ENCODE measurements at regions not wholly inside any gene's neighbourhood (a gene's known extent, or its start where the extent isn't known, plus 50 kb on each side); places are given as distances from the start of the nearest gene placed in this dataset.
"Not testable (repeated sequence)": the region's sequence is repeated elsewhere in the genome, so short reads cannot be mapped to it uniquely, and the experiment has no call there.

DNA sequence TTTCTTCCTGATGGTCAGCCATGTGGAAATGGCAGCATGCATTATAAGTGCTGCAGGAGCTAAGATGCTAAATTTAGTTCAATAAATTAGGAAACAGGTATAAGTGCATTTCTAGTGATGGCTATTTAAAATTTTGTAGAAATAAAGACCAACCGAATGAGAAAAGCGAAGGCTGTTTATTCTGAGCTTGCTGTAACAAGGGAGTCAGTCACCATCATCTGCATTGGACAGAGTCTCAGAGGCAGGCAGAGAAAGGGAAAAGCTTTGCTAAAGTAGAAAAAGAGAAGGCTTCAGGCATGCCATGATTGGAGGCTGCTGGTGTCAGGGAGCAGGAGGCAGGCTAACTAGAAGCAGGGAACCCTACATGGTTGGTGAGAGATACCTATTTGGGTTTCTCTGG is 451.0 kb downstream of the EDEM1 start:
- DNase-seq, result no peak

DNA sequence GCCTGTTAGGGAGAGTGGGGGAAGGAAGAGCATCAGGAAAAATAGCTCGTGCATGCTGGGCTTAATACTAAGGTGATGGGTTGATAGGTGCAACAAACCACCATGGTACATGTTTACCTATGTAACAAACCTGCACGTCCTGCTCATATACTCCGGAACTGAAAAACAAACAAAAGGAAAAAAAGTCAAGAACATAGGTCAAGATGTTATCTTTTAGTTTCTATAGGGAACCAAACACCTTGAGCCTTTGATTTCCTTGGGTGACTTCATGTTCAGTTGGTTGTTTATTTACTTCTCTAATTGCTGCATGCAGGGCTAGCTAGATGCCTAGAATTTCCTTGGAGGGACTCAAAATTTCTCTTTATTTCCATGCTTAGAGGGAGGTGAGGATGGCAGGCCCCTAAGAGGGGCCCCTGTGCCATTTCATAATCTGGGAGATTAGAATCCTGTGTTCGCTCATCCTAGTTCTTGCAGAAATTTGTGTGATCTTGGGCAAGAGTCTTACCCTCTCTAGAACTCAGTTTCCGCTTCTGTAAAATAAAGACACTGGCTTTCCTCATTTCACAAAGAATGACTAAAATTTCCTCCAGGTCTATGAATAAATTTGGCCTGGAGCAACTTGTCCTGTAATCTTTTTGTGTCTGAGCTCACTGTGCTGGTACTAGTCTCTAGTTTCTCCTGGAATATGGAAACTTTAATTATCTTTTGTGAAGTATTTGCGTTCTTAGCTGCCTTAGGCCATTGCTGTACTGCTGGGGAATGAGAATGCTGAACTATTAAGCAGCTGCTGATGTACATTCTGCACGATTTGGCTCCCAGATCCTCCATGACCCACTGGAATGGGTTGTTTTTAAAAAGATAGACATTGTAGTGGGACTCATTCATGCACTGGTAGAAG is 457.5 kb downstream of the EDEM1 start:
- no peak for DNase-seq

DNA sequence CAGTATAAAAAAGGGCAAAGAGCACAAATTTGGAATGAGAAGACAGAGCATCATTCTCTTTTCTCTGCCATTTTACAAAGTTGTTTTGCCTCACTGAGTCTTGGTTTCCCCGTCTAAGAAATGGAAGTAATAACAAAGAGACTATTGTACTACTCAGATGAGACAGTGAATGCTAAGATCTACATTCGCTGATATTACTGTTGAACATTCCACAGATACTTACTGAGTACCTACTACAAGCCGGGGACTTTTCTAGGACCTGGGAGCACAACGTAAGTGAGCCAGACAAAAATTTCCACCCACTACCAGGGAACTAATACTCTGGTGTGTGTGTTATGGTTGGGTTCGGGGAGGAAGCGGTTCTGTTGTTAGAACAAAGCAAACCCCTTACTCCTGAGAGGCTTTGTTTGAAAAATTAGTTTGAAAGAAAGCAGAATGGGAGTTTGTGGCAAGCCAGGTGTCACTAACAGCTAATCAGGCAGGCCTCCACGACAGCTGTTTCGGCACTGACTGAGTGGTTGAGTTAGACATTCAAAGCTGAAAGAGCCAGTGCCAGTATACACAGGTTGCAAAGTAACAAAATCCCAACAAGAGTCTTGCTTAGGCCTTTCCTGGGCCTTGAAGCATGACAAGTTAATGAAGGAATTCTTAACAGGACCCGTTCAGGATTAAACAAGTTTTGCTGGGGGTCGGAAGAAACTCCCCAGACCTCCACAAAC is 458.3 kb downstream of the EDEM1 start:
- no peak for DNase-seq

DNA sequence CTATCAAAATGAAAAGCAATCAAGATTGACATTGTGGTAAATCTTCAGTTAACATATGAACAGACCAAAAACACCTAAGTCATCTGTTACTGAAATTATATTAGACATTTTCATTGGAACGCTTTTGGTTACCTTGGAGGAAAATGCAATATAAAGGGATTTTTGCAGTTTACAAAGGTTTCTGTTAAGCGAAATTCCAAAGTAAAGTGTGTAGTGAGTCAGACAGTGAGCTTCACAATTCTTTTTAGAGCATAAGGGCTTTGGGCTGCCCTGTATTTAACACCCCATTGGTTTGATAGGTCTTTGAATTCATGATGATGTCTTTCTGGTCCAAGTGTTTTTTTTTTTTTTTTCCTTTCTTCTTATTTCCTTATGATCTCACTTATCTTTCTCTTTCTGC is 462.8 kb downstream of the EDEM1 start:
- DNase-seq, result no peak

DNA sequence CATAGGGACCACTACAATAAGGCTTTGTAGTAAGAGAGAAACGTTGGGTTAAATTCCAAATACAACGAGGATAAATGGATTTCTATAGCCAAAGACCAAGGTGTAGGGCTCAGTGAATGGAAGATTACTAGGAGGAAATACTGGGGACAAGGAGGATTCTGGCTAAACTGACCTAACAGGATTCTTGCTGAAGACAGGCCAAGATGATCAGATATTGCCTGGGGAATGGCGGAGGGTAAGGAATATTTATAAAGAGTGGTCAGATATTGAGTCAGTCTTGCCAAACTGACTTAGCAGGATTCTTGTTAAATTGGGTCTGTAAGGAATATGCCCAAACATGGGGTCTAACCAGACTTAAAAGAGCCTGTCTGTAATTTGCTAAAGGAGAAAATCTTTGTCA is 463.8 kb downstream of the EDEM1 start:
- DNase-seq, result no peak

DNA sequence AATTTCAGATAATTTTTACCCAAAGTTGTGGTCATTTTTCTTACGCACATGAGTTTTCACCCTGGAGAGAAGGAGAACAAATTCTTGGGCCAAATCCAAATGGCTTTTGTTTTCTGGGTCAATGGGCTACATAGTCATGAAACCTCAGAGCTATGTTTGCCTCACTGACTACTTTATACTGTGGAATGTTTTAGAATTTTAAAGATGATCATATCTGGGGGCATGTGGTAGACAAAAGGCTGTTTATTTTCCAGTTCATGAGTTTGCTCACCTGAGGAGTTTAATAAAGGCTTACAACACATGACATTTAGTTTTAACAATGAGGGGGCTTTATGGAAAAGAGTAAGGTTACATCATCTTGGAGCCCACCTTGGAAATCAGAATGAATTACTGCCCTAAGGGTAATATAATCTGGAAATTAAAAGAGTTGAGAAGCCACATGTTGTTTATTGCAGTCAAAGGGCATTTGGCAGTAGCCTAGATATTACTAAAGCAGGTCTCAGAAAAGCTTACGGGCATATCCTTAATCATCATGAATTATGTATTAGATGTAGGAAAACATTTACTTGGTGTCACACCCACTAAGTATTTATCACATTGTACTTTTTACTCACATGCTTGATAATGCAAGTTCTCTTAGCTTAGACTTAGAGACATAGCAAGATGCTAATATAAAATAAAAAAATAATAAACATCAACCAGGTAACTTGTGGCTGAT is 466.1 kb downstream of the EDEM1 start:
- DNase-seq, result no peak

DNA sequence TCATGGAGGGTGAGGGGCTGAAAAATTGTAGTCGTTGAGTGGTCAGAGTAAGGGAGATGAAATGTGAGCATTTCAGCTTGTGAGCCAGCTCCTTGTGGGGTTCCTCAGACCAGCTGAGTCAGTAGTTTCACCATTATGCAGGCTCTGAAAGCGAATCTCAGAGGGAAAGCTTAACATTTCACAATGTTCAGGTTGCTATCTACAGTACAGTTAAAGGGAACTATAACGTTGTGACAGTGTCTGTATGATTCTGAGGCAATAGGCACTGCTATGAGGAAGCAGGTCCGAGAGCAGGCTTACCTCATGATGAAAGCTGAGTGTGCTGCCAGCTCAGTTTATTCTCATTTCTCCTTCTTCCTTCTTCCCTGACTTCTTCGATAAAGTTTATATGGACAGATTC is 469.6 kb downstream of the EDEM1 start:
- DNase-seq, result no peak

DNA sequence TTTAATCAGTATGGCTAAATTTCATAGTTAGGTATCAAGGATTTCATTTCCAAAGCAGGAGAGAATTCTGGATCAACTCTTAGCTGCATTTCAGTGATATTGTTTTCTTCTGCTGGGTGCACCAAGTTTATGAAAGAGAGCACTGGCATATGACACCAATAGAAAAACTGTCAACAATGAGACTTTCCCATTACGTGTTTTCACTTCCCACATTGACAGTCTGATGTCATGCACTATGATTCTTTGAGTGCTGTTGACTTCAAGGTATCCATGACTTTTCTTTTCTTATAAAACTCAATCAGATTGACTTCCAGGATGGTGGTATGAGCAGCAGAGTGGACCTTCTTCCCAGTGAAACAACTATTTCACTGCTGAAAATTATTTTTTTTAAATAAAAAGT is 476.1 kb downstream of the EDEM1 start:
- no peak for DNase-seq

DNA sequence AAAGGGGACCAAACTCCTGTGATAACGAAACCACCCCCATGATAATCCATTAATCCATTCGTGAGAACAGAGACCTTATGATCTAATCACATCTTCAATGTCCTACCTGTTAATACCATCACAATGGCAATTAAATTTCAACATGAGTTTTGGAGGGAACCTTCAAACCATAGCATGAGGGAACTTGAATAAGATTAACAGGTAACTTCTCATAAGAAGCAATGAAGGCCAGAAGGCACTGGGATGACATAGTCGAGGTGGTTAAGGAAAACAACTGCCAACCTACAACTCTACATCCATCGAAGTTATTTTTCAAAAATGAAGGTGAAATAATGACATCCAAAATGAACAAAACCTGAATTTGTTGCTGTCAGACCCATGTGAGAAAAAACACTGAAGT is 478.9 kb downstream of the EDEM1 start:
- DNase-seq, result no peak

DNA sequence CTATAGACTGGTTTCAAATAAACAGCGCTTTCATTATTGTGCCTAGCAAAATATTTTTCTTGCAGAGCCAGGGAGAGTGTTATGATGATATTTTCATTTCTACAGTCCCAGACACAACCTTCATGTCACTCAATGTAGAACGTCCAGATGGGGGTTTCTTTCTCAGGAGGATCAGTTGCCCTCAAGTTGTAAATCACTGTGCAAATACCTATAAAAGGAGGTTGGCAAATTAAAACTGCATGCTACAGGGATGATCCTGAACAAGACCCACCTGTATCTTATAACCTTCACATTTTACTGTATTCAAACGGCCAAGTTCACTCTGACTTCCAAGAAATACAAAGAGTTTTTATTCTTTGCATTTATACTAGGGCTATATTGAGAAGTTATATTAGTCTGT is 486.0 kb downstream of the EDEM1 start:
- no peak for DNase-seq

DNA sequence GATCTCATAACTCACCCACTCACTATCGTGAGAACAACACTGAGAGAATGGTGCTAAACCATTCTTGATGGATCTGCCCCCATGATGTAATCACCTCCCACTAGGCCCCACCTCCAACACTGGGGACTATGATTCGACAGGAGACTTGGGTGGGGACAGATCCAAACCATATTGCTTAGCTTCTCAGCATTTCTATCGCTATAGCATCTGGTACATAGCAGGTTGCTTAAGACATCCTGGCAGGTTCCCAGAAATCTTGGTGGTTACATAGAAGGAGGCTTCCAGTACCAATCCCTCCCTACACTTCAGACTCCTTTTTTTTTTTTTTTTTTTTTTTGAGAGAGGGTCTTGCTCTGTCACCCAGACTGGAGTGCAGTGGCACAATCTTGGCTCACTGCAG is 487.8 kb downstream of the EDEM1 start:
- no peak for DNase-seq

DNA sequence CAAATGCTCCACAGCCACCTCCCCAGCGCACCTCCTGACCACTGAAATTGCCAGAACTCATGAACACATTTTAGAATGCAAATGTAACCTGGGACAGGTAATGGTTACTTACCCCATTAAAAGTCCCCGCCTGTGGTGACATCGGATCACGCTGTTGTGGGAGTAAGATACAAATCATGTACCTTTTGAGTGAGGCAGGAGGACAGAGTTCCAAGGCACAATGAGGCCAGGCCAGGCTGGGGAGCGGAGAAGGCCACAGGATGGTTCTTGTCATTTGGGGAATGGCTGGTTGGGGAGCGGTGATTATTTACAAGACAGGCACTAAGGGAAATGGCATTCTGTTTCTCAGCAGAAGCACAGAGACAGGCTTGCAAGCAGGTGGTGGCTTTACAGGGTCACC is 490.0 kb downstream of the EDEM1 start:
- DNase-seq, result no peak

DNA sequence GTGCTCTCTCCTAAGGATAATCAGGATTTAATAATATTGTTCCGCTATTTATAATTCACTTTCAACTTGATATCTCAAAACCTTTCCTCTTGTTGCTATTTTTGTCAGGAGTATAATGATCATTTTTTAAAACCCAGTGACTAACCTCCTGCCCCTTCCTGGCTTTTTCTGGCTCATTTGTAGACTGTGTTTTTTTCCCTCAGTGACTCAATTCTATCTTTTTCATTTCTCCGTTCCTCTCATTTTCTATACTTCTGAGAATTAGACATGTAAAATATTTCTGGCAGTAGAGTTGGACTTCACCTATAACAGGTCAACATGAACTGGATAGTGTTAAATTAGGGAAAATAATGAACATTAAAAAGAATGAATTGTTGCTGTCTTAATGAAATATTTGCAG is 490.7 kb downstream of the EDEM1 start:
- no peak for DNase-seq

DNA sequence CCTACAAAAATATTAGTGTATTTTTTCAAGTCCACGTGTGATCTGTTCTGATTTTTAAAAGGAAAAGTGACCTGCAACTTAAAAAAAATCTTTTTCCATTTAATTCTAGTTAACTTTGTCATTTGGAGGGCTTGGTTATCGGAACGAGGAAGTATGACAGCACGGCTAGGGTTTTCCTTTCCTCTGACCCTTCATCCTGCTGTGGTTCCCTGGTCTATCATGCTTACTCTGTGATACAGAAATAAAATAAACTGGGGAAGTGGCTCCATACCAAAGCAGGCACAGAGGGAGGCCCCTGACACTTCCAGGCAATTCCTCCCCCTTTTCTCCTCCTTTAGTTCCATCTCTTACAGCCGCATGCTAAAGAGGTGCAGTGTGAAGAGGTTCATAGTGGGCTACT is 491.3 kb downstream of the EDEM1 start:
- no peak for DNase-seq

DNA sequence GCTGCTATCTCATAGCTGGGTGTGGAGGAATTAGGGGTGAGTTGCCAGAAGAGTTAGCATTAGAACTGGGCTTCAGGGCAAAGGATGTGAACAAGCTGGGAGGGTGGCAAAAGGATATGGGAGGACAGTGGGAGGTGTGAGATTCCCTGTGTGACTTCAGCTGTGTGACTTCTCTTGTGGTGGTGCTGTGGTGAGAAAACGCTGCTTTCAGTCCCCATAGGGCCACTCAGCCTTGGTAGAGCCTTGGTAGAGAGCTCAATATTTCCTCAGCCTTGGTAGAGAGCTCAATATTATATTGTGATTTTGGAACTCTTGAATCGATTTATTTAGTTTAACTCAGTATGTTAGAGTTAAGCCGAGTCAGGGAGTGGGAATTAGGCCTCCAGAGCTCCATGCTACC is 499.7 kb downstream of the EDEM1 start:
- DNase-seq, result no peak

DNA sequence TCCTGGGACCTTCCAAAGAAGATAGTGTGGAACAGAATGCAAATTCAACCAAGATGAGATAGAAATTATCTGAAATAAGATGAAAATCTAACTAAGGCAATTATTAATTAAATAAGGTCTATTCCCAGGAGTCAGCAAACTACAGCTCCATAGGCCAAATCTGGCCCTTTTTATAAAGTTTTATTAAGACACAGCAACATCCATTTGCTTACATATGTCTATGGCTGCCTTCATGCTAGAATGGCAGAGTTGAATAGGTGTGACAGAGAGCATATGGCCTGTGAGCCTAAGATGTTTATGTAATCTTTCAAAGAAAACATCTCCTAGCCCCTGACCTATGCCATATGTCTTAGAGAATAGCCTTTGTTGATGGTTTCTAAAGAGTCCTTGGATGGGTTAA is 503.0 kb downstream of the EDEM1 start:
- DNase-seq, result no peak

DNA sequence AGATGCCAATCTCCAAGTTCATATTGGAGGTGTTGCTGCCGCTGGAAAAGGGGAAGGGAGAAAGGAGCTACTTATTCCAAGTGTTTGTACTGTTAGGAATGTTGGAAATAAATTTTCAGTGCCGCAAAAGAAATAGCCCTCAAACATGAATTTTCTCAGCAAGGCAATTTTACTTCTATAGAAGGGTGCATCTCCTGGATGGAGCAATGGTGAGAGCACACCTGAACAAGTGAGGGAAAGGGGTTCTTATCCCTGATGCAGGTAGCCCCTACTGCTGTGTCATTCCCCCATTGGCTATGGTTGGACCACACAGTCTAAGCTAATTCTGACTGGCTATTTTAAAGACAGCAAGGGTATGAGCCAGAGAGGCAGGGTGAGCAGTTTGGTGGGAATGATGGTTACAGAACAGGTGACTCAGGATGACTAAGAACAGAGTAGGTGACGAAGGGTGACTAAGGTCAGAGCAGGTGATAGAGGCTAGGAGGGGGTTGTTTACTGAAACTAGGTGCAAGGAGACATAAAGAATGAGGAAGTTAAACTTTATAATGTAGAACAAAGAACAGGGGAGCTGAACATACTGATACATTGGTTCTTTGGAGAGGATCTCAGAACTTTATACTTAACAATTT is 503.5 kb downstream of the EDEM1 start:
- no peak for DNase-seq

DNA sequence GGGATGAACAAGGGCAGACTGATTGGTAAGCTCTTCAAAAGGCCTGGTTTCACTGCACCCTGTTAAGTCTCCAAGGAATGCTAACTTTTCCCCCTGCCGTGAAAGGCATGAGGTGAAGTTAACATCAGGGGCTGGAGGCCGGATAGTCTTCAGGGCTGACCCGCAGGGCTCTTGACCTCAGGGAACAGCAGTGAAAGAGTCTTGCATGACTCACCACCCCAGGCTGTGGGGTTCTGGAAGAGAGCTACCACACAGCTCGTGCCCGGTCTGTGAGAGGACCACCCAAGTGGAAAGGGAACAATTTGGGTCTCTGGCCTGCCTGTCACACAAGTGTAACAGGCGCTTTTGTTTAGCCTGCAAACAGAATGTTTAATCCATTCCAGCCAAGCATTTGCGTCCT is 504.9 kb downstream of the EDEM1 start:
- DNase-seq, result no peak

DNA sequence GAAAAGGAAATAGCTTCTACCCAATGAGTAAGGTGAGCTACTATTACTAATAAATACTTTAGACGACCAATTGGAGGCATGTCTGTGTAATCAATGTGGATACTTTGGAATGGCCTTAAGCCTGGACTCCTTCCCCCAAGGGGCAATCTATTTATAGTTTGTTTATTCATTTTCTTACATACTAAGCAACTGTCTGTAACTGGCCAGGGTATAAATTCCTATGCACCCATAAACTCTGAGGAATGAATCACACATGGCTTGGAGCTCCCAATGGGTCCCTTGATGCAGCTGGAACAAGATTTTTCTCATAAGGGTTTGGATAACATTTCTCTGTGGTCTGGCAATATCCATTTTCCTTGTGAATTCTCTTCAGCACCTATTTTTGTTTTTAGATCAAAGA is 506.8 kb downstream of the EDEM1 start:
- DNase-seq, result no peak

DNA sequence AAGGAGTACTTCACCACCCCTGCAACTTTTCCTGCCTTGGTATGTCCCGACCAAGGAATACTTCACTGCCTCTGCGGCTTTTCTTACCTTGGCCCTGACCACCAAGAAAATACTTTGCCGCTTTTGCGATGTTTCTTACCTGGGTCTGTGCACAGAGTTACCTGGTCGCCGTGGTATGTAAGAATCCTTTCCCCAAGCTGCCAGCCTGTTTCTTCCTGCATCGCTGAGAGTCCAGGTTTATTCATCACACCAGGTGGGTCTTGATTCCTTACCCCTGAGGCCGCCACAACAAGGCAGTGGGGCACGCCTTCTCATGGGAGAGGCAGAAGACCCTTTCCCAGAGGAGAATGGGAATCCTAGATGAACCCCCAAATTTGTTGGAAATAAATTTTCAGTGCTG is 511.3 kb downstream of the EDEM1 start:
- no peak for DNase-seq

DNA sequence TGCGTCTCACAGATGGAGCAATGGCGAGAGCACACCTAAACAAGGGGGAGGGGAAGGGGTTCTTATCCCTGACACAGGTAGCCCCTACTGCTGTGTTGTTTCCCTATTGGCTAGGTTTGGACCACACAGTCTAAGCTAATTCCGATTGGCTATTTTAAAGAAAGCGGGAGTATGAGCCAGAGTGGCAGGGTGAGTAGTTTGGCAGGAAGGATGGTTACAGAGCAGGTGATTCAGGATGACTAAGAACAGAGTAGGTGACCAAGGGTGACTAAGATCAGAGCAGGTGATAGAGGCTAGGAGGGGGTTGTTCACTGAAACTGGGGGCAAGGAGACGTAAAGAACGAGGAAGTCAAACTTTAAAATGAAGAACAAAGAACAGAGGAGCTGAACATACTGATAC is 511.8 kb downstream of the EDEM1 start:
- no peak for DNase-seq

DNA sequence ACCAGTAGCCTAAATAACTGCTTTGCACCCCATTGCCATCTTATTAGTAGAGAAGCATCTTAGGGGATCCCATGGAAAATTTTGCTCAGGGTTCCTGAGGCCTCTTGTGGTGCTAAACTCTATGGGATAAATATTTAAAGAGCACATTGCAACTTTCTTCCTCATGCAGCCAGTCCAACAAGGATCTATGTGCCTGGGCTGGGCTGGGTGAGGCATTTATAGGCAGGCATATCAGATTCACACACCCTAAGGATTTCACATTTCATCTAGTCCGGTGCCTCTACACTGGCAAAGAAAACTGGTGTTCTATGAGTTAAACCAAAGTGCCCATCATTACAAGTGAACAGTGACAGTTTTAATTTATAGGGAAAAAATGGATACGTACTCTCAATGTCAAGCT is 512.3 kb downstream of the EDEM1 start:
- DNase-seq, result no peak

DNA sequence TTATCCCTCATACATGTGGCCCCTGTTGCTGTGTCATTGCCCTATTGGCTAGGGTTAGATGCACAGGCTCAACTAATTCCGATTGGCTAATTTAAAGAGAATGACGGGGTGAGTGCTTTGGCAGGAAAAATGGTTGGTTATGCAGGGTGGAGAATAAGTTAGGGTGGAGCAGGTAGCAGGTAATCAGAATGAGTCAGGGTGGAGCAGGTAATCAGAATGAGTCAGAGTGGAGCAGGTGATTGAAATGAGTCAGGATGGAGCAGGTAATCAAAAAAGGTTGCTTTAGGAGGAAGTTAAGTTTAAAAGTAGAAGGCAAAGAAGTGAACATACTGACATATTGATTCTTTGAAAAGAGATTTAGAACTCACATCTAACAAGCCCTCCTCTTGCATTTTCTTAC is 513.5 kb downstream of the EDEM1 start:
- not testable (repeated sequence) for DNase-seq
